GM12892 (cell line): ENCODE measurements at regions not wholly inside any gene's neighbourhood (a gene's known extent, or its start where the extent isn't known, plus 50 kb on each side); places are given as distances from the start of the nearest gene placed in this dataset.

Experiments used
- POLR2A ChIP-seq: IDR thresholded peaks from 2 replicates; pipeline ENCODE4 v1.6.1; 2011; ENCODE audit warnings: low read depth, low read length, control low read depth
- POLR2AphosphoS5 ChIP-seq: IDR thresholded peaks from 2 replicates; pipeline ENCODE4 v1.6.1; 2011; ENCODE audit warnings: low read depth, low read length, control low read depth
- TAF1 ChIP-seq: IDR thresholded peaks from 2 replicates; pipeline ENCODE4 v1.6.1; 2011; ENCODE audit warnings: low read depth, mild to moderate bottlenecking, control low read depth, low read length, borderline replicate concordance

- TF ChIP-seq POLR2A (no peak), POLR2AphosphoS5 (no peak), TAF1 (no peak)
Measured at GRCh38 chr11:134764966-134765365, 352.9 kb upstream of the B3GAT1 start.
